ENCODE measurements at regions not wholly inside any gene's neighbourhood (a gene's known extent, or its start where the extent isn't known, plus 50 kb on each side); places are given as distances from the start of the nearest gene placed in this dataset.

DNA sequence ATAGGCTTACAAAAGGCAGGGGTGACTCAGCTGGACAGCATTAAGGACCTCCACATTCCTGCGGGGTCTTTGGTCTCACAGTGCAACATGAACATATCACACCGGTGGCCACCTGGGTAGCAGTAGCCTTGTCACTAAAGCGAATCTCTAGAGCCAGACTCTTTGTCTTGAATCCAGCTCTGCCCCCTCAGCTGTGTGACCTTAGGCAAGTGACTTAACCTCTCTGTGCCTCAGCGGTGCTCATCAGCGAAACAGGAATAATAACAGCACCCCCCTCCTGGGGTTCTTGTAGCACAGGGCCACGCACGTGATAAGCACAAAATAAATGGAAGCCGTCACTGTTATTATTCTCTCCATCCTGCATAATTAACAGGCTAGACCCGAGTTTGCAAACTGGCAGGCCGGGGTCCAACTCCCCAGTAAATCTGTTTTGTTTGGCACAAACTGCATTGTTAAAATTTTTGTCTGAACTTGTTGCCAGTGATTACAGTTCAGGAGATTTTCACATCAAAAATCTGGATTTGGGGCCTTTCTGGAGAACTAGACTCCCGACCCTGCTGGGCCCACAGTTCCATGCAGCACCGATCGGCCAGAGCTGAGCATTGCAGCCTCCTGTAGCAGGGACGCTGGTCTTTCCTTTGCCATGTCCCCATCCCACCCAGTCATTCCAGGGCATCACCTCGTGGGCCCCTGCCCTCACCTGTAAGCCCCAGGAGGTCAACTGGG, 174.8 kb downstream of the PHETA1 start:
- no peaks in the 10 kb centered on the region for H3K36me3 Mint-ChIP-seq (ENCODE audit: low read depth)
- H3K4me3 Mint-ChIP-seq, result no peak overlapping the region
- H3K27ac Mint-ChIP-seq, result peak overlapping the region; percentile 62 to 95 (median 82)
- TF ChIP-seq CTCF (IDR thresholded peaks at IDR 0.05; ENCODE audit: unreplicated experiment in 3 of 3), result no peak
- peaks cover 19% of the 10 kb centered on the region for H3K4me1 Mint-ChIP-seq
- peaks cover 70% of the 10 kb centered on the region for H3K27me3 Mint-ChIP-seq (ENCODE audit: low read depth)
- no peaks in the 10 kb centered on the region for H3K9me3 Mint-ChIP-seq

DNA sequence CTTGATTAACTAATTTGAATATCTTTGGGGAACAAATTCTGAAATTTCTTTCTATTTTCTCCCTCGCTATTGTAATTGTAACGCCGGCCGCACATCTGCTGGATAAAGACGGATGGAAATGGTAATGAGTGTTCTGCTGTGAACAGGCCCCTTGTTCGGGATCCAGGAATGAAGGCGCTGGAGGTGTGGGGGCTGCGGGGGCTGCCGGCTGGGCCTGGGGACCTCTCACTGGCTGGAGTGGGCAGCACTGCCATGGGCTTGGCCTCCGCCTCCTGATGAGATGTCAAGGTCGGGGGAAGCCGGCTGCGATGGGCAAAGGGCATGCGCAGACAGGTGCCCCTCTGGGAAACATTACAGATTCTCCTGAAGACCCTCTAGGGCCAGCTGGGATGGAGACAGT, 175.4 kb downstream of the PHETA1 start:
- Mint-ChIP-seq H3K4me1 (peaks cover 19% of the 10 kb centered on the region), H3K27me3 (ENCODE audit: low read depth) (peaks cover 67% of the 10 kb centered on the region), H3K36me3 (ENCODE audit: low read depth) (no peaks in the 10 kb centered on the region), H3K9me3 (no peaks in the 10 kb centered on the region), H3K4me3 (no peak overlapping the region), H3K27ac (no peak overlapping the region)
- no peak for TF ChIP-seq CTCF (IDR thresholded peaks at IDR 0.05; ENCODE audit: unreplicated experiment in 3 of 3)

DNA sequence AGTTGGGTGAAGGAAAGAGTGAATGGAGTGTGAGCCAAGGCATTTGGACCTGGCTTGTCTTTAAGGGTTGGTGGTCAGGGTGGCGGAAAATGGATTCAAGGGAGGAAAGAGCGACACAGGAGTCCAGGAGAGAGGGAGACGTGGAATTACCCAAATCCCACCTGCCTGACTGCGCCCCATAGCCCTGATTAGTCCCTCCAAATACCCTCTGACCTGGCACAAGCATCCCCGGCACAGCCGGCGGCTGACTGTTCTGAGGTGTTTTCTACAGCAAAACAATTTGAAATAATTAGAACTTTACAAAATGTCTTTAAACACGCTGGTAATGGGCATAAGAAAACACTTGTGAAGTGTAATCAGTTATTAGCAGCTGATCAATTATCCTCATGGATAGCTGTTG, 175.8 kb downstream of the PHETA1 start:
- no peak overlapping the region for H3K4me3 Mint-ChIP-seq

GRCh38 chr12:111192647-111193046, 176.2 kb downstream of the PHETA1 start:
- no peaks in the 10 kb centered on the region for H3K9me3 Mint-ChIP-seq
- H3K4me1 Mint-ChIP-seq, result peaks cover 19% of the 10 kb centered on the region
- no peak for TF ChIP-seq CTCF (IDR thresholded peaks at IDR 0.05; ENCODE audit: unreplicated experiment in 3 of 3)
- peaks cover 71% of the 10 kb centered on the region for H3K27me3 Mint-ChIP-seq (ENCODE audit: low read depth)
- H3K36me3 Mint-ChIP-seq (ENCODE audit: low read depth), result no peaks in the 10 kb centered on the region
- H3K4me3 Mint-ChIP-seq, result no peak overlapping the region
- no peak overlapping the region for H3K27ac Mint-ChIP-seq

More for the DNA sequence above, 175.8 kb downstream of the PHETA1 start:
- H3K9me3 Mint-ChIP-seq, result no peaks in the 10 kb centered on the region
- peaks cover 69% of the 10 kb centered on the region for H3K27me3 Mint-ChIP-seq (ENCODE audit: low read depth)
- H3K4me1 Mint-ChIP-seq, result peaks cover 19% of the 10 kb centered on the region
- H3K36me3 Mint-ChIP-seq (ENCODE audit: low read depth), result no peaks in the 10 kb centered on the region
- no peak for TF ChIP-seq CTCF (IDR thresholded peaks at IDR 0.05; ENCODE audit: unreplicated experiment in 3 of 3)
- no peak overlapping the region for H3K27ac Mint-ChIP-seq

- Mint-ChIP-seq H3K9me3 (no peaks in the 10 kb centered on the region), H3K4me3 (no peak overlapping the region), H3K27me3 (ENCODE audit: low read depth) (peaks cover 54% of the 10 kb centered on the region), H3K36me3 (ENCODE audit: low read depth) (no peaks in the 10 kb centered on the region), H3K4me1 (peaks cover 21% of the 10 kb centered on the region), H3K27ac (no peak overlapping the region)
- TF ChIP-seq CTCF (IDR thresholded peaks at IDR 0.05; ENCODE audit: unreplicated experiment in 3 of 3), result no peak
Observed at GRCh38 chr12:111190741-111191526, 178.0 kb downstream of the PHETA1 start.

All from nephron (organoid).